ENCODE measurements at regions not wholly inside any gene's neighbourhood (a gene's known extent, or its start where the extent isn't known, plus 50 kb on each side); places are given as distances from the start of the nearest gene placed in this dataset.

GRCh38 chr2:2942225-2942624, 435.4 kb downstream of the EIPR1 start:
- no peak overlapping the region for H3K4me3 ChIP-seq (ENCODE audit: extremely low read depth in 1 of 4, insufficient read depth in 2 of 4, low read depth in 3 of 4, low read length in 4 of 4)
- H3K79me2 ChIP-seq (ENCODE audit: control insufficient read depth in 1 of 2, insufficient read depth in 2 of 2, low read length in 2 of 2) = no peaks in the 10 kb centered on the region
- no peak overlapping the region for H2BK120ac ChIP-seq (replicated peaks; ENCODE audit: low read depth, low read length)
- no peak overlapping the region for H3K9ac ChIP-seq (replicated peaks in 1 of 4; ENCODE audit: extremely low read depth in 1 of 4, low read depth in 3 of 4, low read length in 3 of 4)
- no peaks in the 10 kb centered on the region for H3K23me2 ChIP-seq (ENCODE audit: low read depth, low read length)
- H3K4me1 ChIP-seq (replicated peaks in 1 of 4; ENCODE audit: control insufficient read depth in 3 of 4, insufficient read depth in 4 of 4, low read length in 3 of 4) = peaks cover 0 to 2% (median 0%) of the 10 kb centered on the region in 4 experiments; a peak in 1 of 7 replicates
- no peak overlapping the region for H2AK5ac ChIP-seq (ENCODE audit: low read depth, low read length)
- POLR2A ChIA-PET (ENCODE audit: partially characterized antibody) = no interaction called here
- WGBS, 2 experiments (ENCODE audit: extremely low coverage in 1 of 2, insufficient coverage in 1 of 2, insufficient read length in 1 of 2, insufficient replicate concordance in 2 of 2, low coverage in 1 of 2, low lambda C conversion rate in 2 of 2, missing lambda C conversion rate in 1 of 2) = 83% methylated on average over 5 of the region's 5 CpGs; no CpG with 5 or more reads in 1 of the 2 experiments
- no peak overlapping the region for H2BK15ac ChIP-seq (ENCODE audit: low read length)
- no peak overlapping the region for H3K4me2 ChIP-seq (ENCODE audit: insufficient read depth in 1 of 2, low read depth in 2 of 2, low read length in 2 of 2)
- no peak overlapping the region for H3K18ac ChIP-seq (ENCODE audit: extremely low read depth, low read length)
- DNase-seq (ENCODE audit: low read depth in 1 of 2, low spot score in 2 of 2) (no peak), FAIRE-seq (no peak)
- no peak overlapping the region for H2BK20ac ChIP-seq (ENCODE audit: low read length)
- no peaks in the 10 kb centered on the region for H3K36me3 ChIP-seq (ENCODE audit: control insufficient read depth in 2 of 4, insufficient read depth in 4 of 4, low read length in 3 of 4)
- no peak overlapping the region for H3K27ac ChIP-seq (ENCODE audit: low read depth, low read length)
- no peak overlapping the region for H2BK12ac ChIP-seq (ENCODE audit: low read depth, low read length)
- no peaks in the 10 kb centered on the region for H3K79me1 ChIP-seq (ENCODE audit: low read depth, low read length)
- H4K91ac ChIP-seq (replicated peaks; ENCODE audit: insufficient read length, low read length) = no peak overlapping the region
- H2AFZ ChIP-seq (ENCODE audit: low read length) = no peak overlapping the region
- H2BK5ac ChIP-seq (ENCODE audit: low read depth, low read length) = no peak overlapping the region
- H3K14ac ChIP-seq (ENCODE audit: insufficient read length) = no peak overlapping the region
- H4K20me1 ChIP-seq (replicated peaks in 1 of 2; ENCODE audit: control insufficient read depth in 1 of 2, insufficient read depth in 2 of 2, low read length in 2 of 2) = no peaks in the 10 kb centered on the region
- no peak overlapping the region for H3K56ac ChIP-seq (replicated peaks; ENCODE audit: insufficient read length, low read depth, low read length)
- H3K23ac ChIP-seq (ENCODE audit: insufficient read length) = no peak overlapping the region
- no peak overlapping the region for H4K8ac ChIP-seq (ENCODE audit: extremely low read depth, insufficient read depth, low read length)
- H3K9me3 ChIP-seq (ENCODE audit: insufficient read depth in 2 of 2, low read depth in 1 of 2, low read length in 1 of 2) = no peaks in the 10 kb centered on the region
- H3K27me3 ChIP-seq (replicated peaks in 1 of 4; ENCODE audit: control insufficient read depth in 3 of 4, extremely low read depth in 1 of 4, insufficient read depth in 3 of 4, low read length in 3 of 4) = no peaks in the 10 kb centered on the region
- CTCF ChIA-PET (ENCODE audit: partially characterized antibody) = interaction anchor here (0.9 kb wide), 1 partner anchor 110 kb away, joined by 3 read pairs; no protein-coding TSS in a partner anchor
- no peak overlapping the region for H4K5ac ChIP-seq (ENCODE audit: insufficient read length, low read depth, low read length)
- no peak overlapping the region for H3K4ac ChIP-seq (replicated peaks; ENCODE audit: insufficient read length, low read depth, low read length)
- TF ChIP-seq, protein P1, sequence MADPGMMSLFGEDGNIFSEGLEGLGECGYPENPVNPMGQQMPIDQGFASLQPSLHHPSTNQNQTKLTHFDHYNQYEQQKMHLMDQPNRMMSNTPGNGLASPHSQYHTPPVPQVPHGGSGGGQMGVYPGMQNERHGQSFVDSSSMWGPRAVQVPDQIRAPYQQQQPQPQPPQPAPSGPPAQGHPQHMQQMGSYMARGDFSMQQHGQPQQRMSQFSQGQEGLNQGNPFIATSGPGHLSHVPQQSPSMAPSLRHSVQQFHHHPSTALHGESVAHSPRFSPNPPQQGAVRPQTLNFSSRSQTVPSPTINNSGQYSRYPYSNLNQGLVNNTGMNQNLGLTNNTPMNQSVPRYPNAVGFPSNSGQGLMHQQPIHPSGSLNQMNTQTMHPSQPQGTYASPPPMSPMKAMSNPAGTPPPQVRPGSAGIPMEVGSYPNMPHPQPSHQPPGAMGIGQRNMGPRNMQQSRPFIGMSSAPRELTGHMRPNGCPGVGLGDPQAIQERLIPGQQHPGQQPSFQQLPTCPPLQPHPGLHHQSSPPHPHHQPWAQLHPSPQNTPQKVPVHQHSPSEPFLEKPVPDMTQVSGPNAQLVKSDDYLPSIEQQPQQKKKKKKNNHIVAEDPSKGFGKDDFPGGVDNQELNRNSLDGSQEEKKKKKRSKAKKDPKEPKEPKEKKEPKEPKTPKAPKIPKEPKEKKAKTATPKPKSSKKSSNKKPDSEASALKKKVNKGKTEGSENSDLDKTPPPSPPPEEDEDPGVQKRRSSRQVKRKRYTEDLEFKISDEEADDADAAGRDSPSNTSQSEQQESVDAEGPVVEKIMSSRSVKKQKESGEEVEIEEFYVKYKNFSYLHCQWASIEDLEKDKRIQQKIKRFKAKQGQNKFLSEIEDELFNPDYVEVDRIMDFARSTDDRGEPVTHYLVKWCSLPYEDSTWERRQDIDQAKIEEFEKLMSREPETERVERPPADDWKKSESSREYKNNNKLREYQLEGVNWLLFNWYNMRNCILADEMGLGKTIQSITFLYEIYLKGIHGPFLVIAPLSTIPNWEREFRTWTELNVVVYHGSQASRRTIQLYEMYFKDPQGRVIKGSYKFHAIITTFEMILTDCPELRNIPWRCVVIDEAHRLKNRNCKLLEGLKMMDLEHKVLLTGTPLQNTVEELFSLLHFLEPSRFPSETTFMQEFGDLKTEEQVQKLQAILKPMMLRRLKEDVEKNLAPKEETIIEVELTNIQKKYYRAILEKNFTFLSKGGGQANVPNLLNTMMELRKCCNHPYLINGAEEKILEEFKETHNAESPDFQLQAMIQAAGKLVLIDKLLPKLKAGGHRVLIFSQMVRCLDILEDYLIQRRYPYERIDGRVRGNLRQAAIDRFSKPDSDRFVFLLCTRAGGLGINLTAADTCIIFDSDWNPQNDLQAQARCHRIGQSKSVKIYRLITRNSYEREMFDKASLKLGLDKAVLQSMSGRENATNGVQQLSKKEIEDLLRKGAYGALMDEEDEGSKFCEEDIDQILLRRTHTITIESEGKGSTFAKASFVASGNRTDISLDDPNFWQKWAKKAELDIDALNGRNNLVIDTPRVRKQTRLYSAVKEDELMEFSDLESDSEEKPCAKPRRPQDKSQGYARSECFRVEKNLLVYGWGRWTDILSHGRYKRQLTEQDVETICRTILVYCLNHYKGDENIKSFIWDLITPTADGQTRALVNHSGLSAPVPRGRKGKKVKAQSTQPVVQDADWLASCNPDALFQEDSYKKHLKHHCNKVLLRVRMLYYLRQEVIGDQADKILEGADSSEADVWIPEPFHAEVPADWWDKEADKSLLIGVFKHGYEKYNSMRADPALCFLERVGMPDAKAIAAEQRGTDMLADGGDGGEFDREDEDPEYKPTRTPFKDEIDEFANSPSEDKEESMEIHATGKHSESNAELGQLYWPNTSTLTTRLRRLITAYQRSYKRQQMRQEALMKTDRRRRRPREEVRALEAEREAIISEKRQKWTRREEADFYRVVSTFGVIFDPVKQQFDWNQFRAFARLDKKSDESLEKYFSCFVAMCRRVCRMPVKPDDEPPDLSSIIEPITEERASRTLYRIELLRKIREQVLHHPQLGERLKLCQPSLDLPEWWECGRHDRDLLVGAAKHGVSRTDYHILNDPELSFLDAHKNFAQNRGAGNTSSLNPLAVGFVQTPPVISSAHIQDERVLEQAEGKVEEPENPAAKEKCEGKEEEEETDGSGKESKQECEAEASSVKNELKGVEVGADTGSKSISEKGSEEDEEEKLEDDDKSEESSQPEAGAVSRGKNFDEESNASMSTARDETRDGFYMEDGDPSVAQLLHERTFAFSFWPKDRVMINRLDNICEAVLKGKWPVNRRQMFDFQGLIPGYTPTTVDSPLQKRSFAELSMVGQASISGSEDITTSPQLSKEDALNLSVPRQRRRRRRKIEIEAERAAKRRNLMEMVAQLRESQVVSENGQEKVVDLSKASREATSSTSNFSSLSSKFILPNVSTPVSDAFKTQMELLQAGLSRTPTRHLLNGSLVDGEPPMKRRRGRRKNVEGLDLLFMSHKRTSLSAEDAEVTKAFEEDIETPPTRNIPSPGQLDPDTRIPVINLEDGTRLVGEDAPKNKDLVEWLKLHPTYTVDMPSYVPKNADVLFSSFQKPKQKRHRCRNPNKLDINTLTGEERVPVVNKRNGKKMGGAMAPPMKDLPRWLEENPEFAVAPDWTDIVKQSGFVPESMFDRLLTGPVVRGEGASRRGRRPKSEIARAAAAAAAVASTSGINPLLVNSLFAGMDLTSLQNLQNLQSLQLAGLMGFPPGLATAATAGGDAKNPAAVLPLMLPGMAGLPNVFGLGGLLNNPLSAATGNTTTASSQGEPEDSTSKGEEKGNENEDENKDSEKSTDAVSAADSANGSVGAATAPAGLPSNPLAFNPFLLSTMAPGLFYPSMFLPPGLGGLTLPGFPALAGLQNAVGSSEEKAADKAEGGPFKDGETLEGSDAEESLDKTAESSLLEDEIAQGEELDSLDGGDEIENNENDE (IDR thresholded peaks at IDR 0.05; ENCODE audit: insufficient replicate concordance, low read length) = no peak

All from H1 (cell line).